ENCODE measurements at regions not wholly inside any gene's neighbourhood (a gene's known extent, or its start where the extent isn't known, plus 50 kb on each side); places are given as distances from the start of the nearest gene placed in this dataset.
"Not testable (repeated sequence)": the region's sequence is repeated elsewhere in the genome, so short reads cannot be mapped to it uniquely, and the experiment has no call there.

GRCh38 chr16:79995315-79995714, 394.8 kb upstream of the MAF start:
- H3K27me3 Mint-ChIP-seq (ENCODE audit: low read depth): peaks cover 1% of the 10 kb centered on the region
- no peaks in the 10 kb centered on the region for H3K4me1 Mint-ChIP-seq (ENCODE audit: low read depth)
- no peaks in the 10 kb centered on the region for H3K36me3 Mint-ChIP-seq (ENCODE audit: low read depth)
- H3K4me3 Mint-ChIP-seq (ENCODE audit: low read depth): no peak overlapping the region
- H3K27ac Mint-ChIP-seq: no peak overlapping the region
- intact Hi-C loops (cut with micrococcal nuclease): no loop called here
- DNase-seq (ENCODE audit: low spot score): no peak
- H3K9me3 Mint-ChIP-seq: no peaks in the 10 kb centered on the region

GRCh38 chr16:79994418-79994817, 393.9 kb upstream of the MAF start:
- Mint-ChIP-seq H3K4me1 (ENCODE audit: low read depth) (no peaks in the 10 kb centered on the region), H3K27me3 (ENCODE audit: low read depth) (no peaks in the 10 kb centered on the region), H3K9me3 (no peaks in the 10 kb centered on the region), H3K36me3 (ENCODE audit: low read depth) (no peaks in the 10 kb centered on the region), H3K4me3 (ENCODE audit: low read depth) (no peak overlapping the region), H3K27ac (no peak overlapping the region)
- DNase-seq (ENCODE audit: low spot score): no peak
- intact Hi-C loops (cut with micrococcal nuclease): no loop called here

GRCh38 chr16:79993629-79994209, 393.2 kb upstream of the MAF start:
- no peaks in the 10 kb centered on the region for H3K4me1 Mint-ChIP-seq (ENCODE audit: low read depth)
- intact Hi-C loops (cut with micrococcal nuclease): no loop called here

GRCh38 chr16:79991969-79992368, 391.4 kb upstream of the MAF start:
- H3K9me3 Mint-ChIP-seq: no peaks in the 10 kb centered on the region
- DNase-seq (ENCODE audit: low spot score): no peak
- no peak overlapping the region for H3K27ac Mint-ChIP-seq
- H3K4me1 Mint-ChIP-seq (ENCODE audit: low read depth): no peaks in the 10 kb centered on the region
- H3K36me3 Mint-ChIP-seq (ENCODE audit: low read depth): no peaks in the 10 kb centered on the region
- H3K4me3 Mint-ChIP-seq (ENCODE audit: low read depth): no peak overlapping the region
- intact Hi-C loops (cut with micrococcal nuclease): no loop called here
- no peaks in the 10 kb centered on the region for H3K27me3 Mint-ChIP-seq (ENCODE audit: low read depth)

More at GRCh38 chr16:79993629-79994209, 393.2 kb upstream of the MAF start:
- no peaks in the 10 kb centered on the region for H3K36me3 Mint-ChIP-seq (ENCODE audit: low read depth)
- H3K27ac Mint-ChIP-seq: no peak overlapping the region
- H3K27me3 Mint-ChIP-seq (ENCODE audit: low read depth): no peaks in the 10 kb centered on the region
- H3K9me3 Mint-ChIP-seq: no peaks in the 10 kb centered on the region
- no peak overlapping the region for H3K4me3 Mint-ChIP-seq (ENCODE audit: low read depth)
- no peak for DNase-seq (ENCODE audit: low spot score)

- Mint-ChIP-seq H3K4me1 (ENCODE audit: low read depth) (no peaks in the 10 kb centered on the region), H3K4me3 (ENCODE audit: low read depth) (no peak overlapping the region), H3K9me3 (no peaks in the 10 kb centered on the region), H3K27me3 (ENCODE audit: low read depth) (no peaks in the 10 kb centered on the region), H3K36me3 (ENCODE audit: low read depth) (no peaks in the 10 kb centered on the region), H3K27ac (no peak overlapping the region)
- intact Hi-C loops (cut with micrococcal nuclease): no loop called here
- no peak for DNase-seq (ENCODE audit: low spot score)
Observed at GRCh38 chr16:79988721-79989220, 388.2 kb upstream of the MAF start.

GRCh38 chr16:79988089-79988488, 387.6 kb upstream of the MAF start:
- Mint-ChIP-seq H3K27ac (no peak overlapping the region), H3K4me1 (ENCODE audit: low read depth) (no peaks in the 10 kb centered on the region), H3K27me3 (ENCODE audit: low read depth) (no peaks in the 10 kb centered on the region), H3K9me3 (no peaks in the 10 kb centered on the region), H3K4me3 (ENCODE audit: low read depth) (no peak overlapping the region), H3K36me3 (ENCODE audit: low read depth) (no peaks in the 10 kb centered on the region)
- DNase-seq (ENCODE audit: low spot score): no peak
- intact Hi-C loops (cut with micrococcal nuclease): no loop called here

- Mint-ChIP-seq H3K4me3 (ENCODE audit: low read depth) (no peak overlapping the region), H3K9me3 (no peaks in the 10 kb centered on the region), H3K27ac (no peak overlapping the region), H3K4me1 (ENCODE audit: low read depth) (no peaks in the 10 kb centered on the region), H3K36me3 (ENCODE audit: low read depth) (no peaks in the 10 kb centered on the region), H3K27me3 (ENCODE audit: low read depth) (no peaks in the 10 kb centered on the region)
- intact Hi-C loops (cut with micrococcal nuclease): no loop called here
- no peak for DNase-seq (ENCODE audit: low spot score)
Observed at GRCh38 chr16:79986352-79986751, 385.8 kb upstream of the MAF start.

- Mint-ChIP-seq H3K4me3 (ENCODE audit: low read depth) (no peak overlapping the region), H3K4me1 (ENCODE audit: low read depth) (no peaks in the 10 kb centered on the region), H3K9me3 (no peaks in the 10 kb centered on the region), H3K27me3 (ENCODE audit: low read depth) (no peaks in the 10 kb centered on the region), H3K36me3 (ENCODE audit: low read depth) (no peaks in the 10 kb centered on the region), H3K27ac (no peak overlapping the region)
- intact Hi-C loops (cut with micrococcal nuclease): no loop called here
- DNase-seq (ENCODE audit: low spot score): no peak
Observed at GRCh38 chr16:79985606-79986005, 385.1 kb upstream of the MAF start.

- H3K27ac Mint-ChIP-seq; H3K4me3 Mint-ChIP-seq (ENCODE audit: low read depth); H3K9me3 Mint-ChIP-seq; DNase-seq (ENCODE audit: low spot score); H3K27me3 Mint-ChIP-seq (ENCODE audit: low read depth); H3K36me3 Mint-ChIP-seq (ENCODE audit: low read depth); intact Hi-C loops (cut with micrococcal nuclease); H3K4me1 Mint-ChIP-seq (ENCODE audit: low read depth): not testable (repeated sequence)
Observed at GRCh38 chr16:79984149-79984548, 383.6 kb upstream of the MAF start.

- Mint-ChIP-seq H3K36me3 (ENCODE audit: low read depth) (no peaks in the 10 kb centered on the region), H3K9me3 (no peaks in the 10 kb centered on the region), H3K4me1 (ENCODE audit: low read depth) (no peaks in the 10 kb centered on the region), H3K27me3 (ENCODE audit: low read depth) (no peaks in the 10 kb centered on the region), H3K4me3 (ENCODE audit: low read depth) (no peak overlapping the region), H3K27ac (no peak overlapping the region)
- intact Hi-C loops (cut with micrococcal nuclease): no loop called here
- no peak for DNase-seq (ENCODE audit: low spot score)
Observed at GRCh38 chr16:79982862-79983261, 382.3 kb upstream of the MAF start.

- Mint-ChIP-seq H3K4me3 (ENCODE audit: low read depth) (no peak overlapping the region), H3K4me1 (ENCODE audit: low read depth) (no peaks in the 10 kb centered on the region), H3K27me3 (ENCODE audit: low read depth) (no peaks in the 10 kb centered on the region), H3K36me3 (ENCODE audit: low read depth) (no peaks in the 10 kb centered on the region), H3K27ac (no peak overlapping the region), H3K9me3 (no peaks in the 10 kb centered on the region)
- intact Hi-C loops (cut with micrococcal nuclease): no loop called here
- DNase-seq (ENCODE audit: low spot score): no peak
Observed at GRCh38 chr16:79982361-79982760, 381.8 kb upstream of the MAF start.

- intact Hi-C loops (cut with micrococcal nuclease): no loop called here
- Mint-ChIP-seq H3K9me3 (no peaks in the 10 kb centered on the region), H3K36me3 (ENCODE audit: low read depth) (no peaks in the 10 kb centered on the region), H3K4me1 (ENCODE audit: low read depth) (no peaks in the 10 kb centered on the region), H3K4me3 (ENCODE audit: low read depth) (no peak overlapping the region), H3K27ac (no peak overlapping the region), H3K27me3 (ENCODE audit: low read depth) (no peaks in the 10 kb centered on the region)
- DNase-seq (ENCODE audit: low spot score): no peak
Observed at GRCh38 chr16:79981814-79982213, 381.3 kb upstream of the MAF start.

GRCh38 chr16:79980650-79981521, 380.3 kb upstream of the MAF start:
- DNase-seq (ENCODE audit: low spot score): no peak
- Mint-ChIP-seq H3K9me3 (no peaks in the 10 kb centered on the region), H3K4me3 (ENCODE audit: low read depth) (no peak overlapping the region), H3K4me1 (ENCODE audit: low read depth) (no peaks in the 10 kb centered on the region), H3K27me3 (ENCODE audit: low read depth) (no peaks in the 10 kb centered on the region), H3K36me3 (ENCODE audit: low read depth) (no peaks in the 10 kb centered on the region), H3K27ac (no peak overlapping the region)
- intact Hi-C loops (cut with micrococcal nuclease): no loop called here

Measured in activated T-helper 2 cell treated with anti-CD3 and anti-CD28 coated beads, Interferon-gamma antibody, Interleukin-2, Interleukin-4, amounts not matched to agents 10 μg/mL and 5 μg/mL and 100 μg/mL, durations not matched to agents 14 hours and 24 hours and 36 hours (primary cell).